ENCODE measurements at regions not wholly inside any gene's neighbourhood (a gene's known extent, or its start where the extent isn't known, plus 50 kb on each side); places are given as distances from the start of the nearest gene placed in this dataset.
"Not testable (repeated sequence)": the region's sequence is repeated elsewhere in the genome, so short reads cannot be mapped to it uniquely, and the experiment has no call there.

DNA sequence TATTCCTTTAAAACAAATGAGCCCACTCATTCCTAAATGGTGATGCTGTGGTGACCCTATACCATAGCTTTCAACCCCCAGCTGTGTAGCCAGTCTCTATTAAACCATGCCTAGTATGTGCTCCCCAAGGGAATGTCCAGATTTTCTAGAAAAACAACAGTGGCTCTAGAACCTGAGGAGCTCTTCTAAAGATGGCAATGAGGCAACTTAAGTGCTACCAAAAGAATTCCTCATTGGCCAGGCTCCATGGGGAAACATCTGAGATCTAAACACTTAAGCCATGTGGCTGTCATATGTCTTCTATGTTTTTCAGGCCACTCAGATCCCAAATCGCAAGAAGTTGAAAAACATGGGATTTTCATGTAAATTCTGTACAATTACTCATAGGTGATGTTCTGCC is 191.0 kb downstream of the TPBG start:
- no peaks in the 10 kb centered on the region for H3K36me3 ChIP-seq (ENCODE audit: control insufficient read depth in 2 of 3, insufficient read depth in 3 of 3, low read length in 3 of 3)
- no peak overlapping the region for H3K4me3 ChIP-seq (ENCODE audit: low read length)
- POLR2A ChIA-PET = no interaction called here
- no peak overlapping the region for H3K4me3 Mint-ChIP-seq
- H3K27me3 Mint-ChIP-seq = peaks cover 0 to 4% (median 0%) of the 10 kb centered on the region in 5 donors
- no peaks in the 10 kb centered on the region for H3K27me3 ChIP-seq (ENCODE audit: control insufficient read depth in 2 of 2, insufficient read depth in 2 of 2, low read length in 2 of 2)
- ATAC-seq (no peak), DNase-seq (no peak)
- peaks cover 0 to 18% (median 4%) of the 10 kb centered on the region in 11 donors for H3K9me3 Mint-ChIP-seq
- no peak overlapping the region for H3K27ac ChIP-seq (ENCODE audit: low read depth, low read length)
- no peaks in the 10 kb centered on the region for H3K36me3 Mint-ChIP-seq
- H3K9me3 ChIP-seq (ENCODE audit: control insufficient read depth in 2 of 3, low read length in 3 of 3) = no peaks in the 10 kb centered on the region
- H3K27ac Mint-ChIP-seq = no peak overlapping the region
- no peaks in the 10 kb centered on the region for H3K4me1 ChIP-seq (ENCODE audit: control insufficient read depth in 2 of 2, insufficient read depth in 2 of 2, low read length in 2 of 2)
- CTCF ChIA-PET = no interaction called here
- intact Hi-C loops (cut with micrococcal nuclease) = no loop called here
- no peaks in the 10 kb centered on the region for H3K4me1 Mint-ChIP-seq

DNA sequence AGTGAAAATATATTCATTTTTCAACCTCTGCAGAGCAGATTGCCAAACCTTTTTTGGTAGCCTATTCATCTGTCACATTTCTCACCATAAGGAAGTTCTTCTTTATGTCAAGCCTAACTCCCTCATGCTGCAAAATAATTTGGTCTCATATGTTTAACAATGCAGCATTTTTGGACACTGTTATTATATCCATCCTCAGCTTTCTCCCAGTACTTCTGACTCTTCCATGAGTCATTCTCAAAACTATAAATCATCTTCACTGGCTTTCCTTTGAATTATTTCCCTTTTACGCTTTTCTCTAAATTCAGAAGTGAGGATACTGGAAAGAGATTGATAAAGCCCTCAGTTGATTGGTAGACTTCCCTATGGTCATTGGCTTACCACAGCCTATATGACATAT is 192.2 kb downstream of the TPBG start:
- ATAC-seq (no peak), DNase-seq (no peak)
- H3K4me1 Mint-ChIP-seq = no peaks in the 10 kb centered on the region
- Histone ChIP-seq H3K9me3 (ENCODE audit: control insufficient read depth in 2 of 3, low read length in 3 of 3) (no peaks in the 10 kb centered on the region), H3K27me3 (ENCODE audit: control insufficient read depth in 2 of 2, insufficient read depth in 2 of 2, low read length in 2 of 2) (no peaks in the 10 kb centered on the region), H3K27ac (ENCODE audit: low read depth, low read length) (no peak overlapping the region), H3K36me3 (ENCODE audit: control insufficient read depth in 2 of 3, insufficient read depth in 3 of 3, low read length in 3 of 3) (no peaks in the 10 kb centered on the region), H3K4me3 (ENCODE audit: low read length) (no peak overlapping the region), H3K4me1 (ENCODE audit: control insufficient read depth in 2 of 2, insufficient read depth in 2 of 2, low read length in 2 of 2) (no peaks in the 10 kb centered on the region)
- H3K9me3 Mint-ChIP-seq = peaks cover 0 to 8% (median 0%) of the 10 kb centered on the region in 11 donors
- intact Hi-C loops (cut with micrococcal nuclease) = no loop called here
- POLR2A ChIA-PET = no interaction called here
- peaks cover 0 to 4% (median 0%) of the 10 kb centered on the region in 5 donors for H3K27me3 Mint-ChIP-seq
- CTCF ChIA-PET = no interaction called here
- no peaks in the 10 kb centered on the region for H3K36me3 Mint-ChIP-seq
- no peak overlapping the region for H3K27ac Mint-ChIP-seq
- H3K4me3 Mint-ChIP-seq = no peak overlapping the region

GRCh38 chr6:82558531-82558930 is 194.9 kb downstream of the TPBG start:
- POLR2A ChIA-PET = not testable (repeated sequence)

DNA sequence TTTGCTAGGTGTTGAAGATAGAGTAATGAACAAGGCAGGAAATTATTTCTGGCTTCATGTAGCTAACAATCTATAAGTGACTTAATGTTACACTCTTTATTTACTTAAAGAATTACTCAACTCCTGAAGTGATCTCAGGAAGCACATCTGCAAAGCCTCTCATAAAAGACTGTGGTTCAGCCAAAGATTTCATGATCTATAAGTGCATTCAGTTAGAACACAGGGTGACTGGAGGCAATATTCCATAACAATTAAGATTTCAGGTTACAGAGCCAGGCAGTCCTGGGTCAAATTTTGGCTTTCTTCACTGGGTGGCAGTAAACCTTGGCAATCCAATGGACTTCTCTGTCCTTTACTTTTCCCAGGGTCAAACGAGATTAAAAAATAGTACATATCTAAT is 204.0 kb downstream of the TPBG start:
- POLR2A ChIA-PET = no interaction called here
- H3K4me1 ChIP-seq (ENCODE audit: control insufficient read depth in 2 of 2, insufficient read depth in 2 of 2, low read length in 2 of 2) = no peaks in the 10 kb centered on the region
- intact Hi-C loops (cut with micrococcal nuclease) = no loop called here
- H3K36me3 ChIP-seq (ENCODE audit: control insufficient read depth in 2 of 3, insufficient read depth in 3 of 3, low read length in 3 of 3) = no peaks in the 10 kb centered on the region
- CTCF ChIA-PET = no interaction called here
- Mint-ChIP-seq H3K4me3 (no peak overlapping the region), H3K27ac (no peak overlapping the region), H3K4me1 (no peaks in the 10 kb centered on the region), H3K27me3 (no peaks in the 10 kb centered on the region), H3K9me3 (peaks cover 0 to 6% (median 0%) of the 10 kb centered on the region in 11 donors), H3K36me3 (no peaks in the 10 kb centered on the region)
- no peak overlapping the region for H3K27ac ChIP-seq (ENCODE audit: low read depth, low read length)
- ATAC-seq = no peak
- no peak for DNase-seq
- no peaks in the 10 kb centered on the region for H3K9me3 ChIP-seq (ENCODE audit: control insufficient read depth in 2 of 3, low read length in 3 of 3)
- no peak overlapping the region for H3K4me3 ChIP-seq (ENCODE audit: low read length)
- H3K27me3 ChIP-seq (ENCODE audit: control insufficient read depth in 2 of 2, insufficient read depth in 2 of 2, low read length in 2 of 2) = no peaks in the 10 kb centered on the region

More at GRCh38 chr6:82558531-82558930, 194.9 kb downstream of the TPBG start:
- H3K36me3 Mint-ChIP-seq; H3K9me3 Mint-ChIP-seq; H3K9me3 ChIP-seq (ENCODE audit: control insufficient read depth in 2 of 3, low read length in 3 of 3); H3K4me1 ChIP-seq (ENCODE audit: control insufficient read depth in 2 of 2, insufficient read depth in 2 of 2, low read length in 2 of 2); DNase-seq; H3K4me1 Mint-ChIP-seq; CTCF ChIA-PET; H3K4me3 Mint-ChIP-seq; H3K27me3 Mint-ChIP-seq; H3K36me3 ChIP-seq (ENCODE audit: control insufficient read depth in 2 of 3, insufficient read depth in 3 of 3, low read length in 3 of 3); ATAC-seq; H3K4me3 ChIP-seq (ENCODE audit: low read length); H3K27ac ChIP-seq (ENCODE audit: low read depth, low read length); H3K27ac Mint-ChIP-seq; H3K27me3 ChIP-seq (ENCODE audit: control insufficient read depth in 2 of 2, insufficient read depth in 2 of 2, low read length in 2 of 2); intact Hi-C loops (cut with micrococcal nuclease): not testable (repeated sequence)

DNA sequence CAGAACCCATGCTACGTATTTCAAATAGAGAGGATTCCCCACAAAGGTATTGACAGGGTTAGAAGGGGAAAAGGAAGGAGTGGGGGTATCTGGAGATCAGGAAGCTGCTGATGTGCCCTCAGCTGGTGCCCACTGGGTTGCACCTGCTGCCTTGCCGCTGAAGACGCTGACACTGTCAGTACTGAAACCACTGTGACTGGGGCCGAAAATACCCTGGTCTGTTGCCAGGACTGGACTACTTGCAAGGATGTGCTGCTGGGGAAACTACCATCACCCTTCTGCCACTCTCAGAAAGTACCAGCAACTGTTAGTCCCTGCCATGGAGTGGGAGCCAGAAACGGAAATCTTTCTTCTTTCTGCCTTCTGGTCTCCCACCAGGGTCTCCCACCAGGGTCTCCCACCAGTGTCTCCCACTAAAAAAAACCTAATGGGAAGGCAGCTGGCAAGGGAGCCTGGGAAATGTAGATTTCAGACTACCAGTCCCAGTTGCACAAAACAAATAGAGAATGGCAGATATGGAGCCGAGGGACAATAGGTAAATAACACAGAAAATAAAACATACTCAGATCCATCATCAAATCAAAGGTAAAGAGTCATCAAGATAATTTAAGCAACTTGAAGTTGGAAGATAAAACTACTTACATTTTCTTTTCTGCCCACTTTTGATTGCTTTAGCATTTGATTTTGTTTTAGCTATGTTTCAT is 204.8 kb downstream of the TPBG start:
- DNase-seq (no peak), ATAC-seq (no peak)
- Histone ChIP-seq H3K9me3 (ENCODE audit: control insufficient read depth in 2 of 3, low read length in 3 of 3) (no peaks in the 10 kb centered on the region), H3K36me3 (ENCODE audit: control insufficient read depth in 2 of 3, insufficient read depth in 3 of 3, low read length in 3 of 3) (no peaks in the 10 kb centered on the region), H3K27ac (ENCODE audit: low read depth, low read length) (no peak overlapping the region), H3K4me3 (ENCODE audit: low read length) (no peak overlapping the region), H3K4me1 (ENCODE audit: control insufficient read depth in 2 of 2, insufficient read depth in 2 of 2, low read length in 2 of 2) (no peaks in the 10 kb centered on the region), H3K27me3 (ENCODE audit: control insufficient read depth in 2 of 2, insufficient read depth in 2 of 2, low read length in 2 of 2) (no peaks in the 10 kb centered on the region)
- Mint-ChIP-seq H3K27ac (no peak overlapping the region), H3K36me3 (no peaks in the 10 kb centered on the region), H3K4me1 (no peaks in the 10 kb centered on the region), H3K4me3 (no peak overlapping the region), H3K9me3 (peaks cover 0 to 6% (median 0%) of the 10 kb centered on the region in 11 donors), H3K27me3 (no peaks in the 10 kb centered on the region)
- ChIA-PET CTCF (interaction anchor here (1.1 kb wide), 1 partner anchor 118 kb away, joined by 3 read pairs; no protein-coding TSS in a partner anchor), POLR2A (no interaction called here)
- intact Hi-C loops (cut with micrococcal nuclease) = no loop called here

GRCh38 chr6:82569022-82569421 is 205.4 kb downstream of the TPBG start:
- no peak for DNase-seq
- Mint-ChIP-seq H3K27me3 (no peaks in the 10 kb centered on the region), H3K9me3 (peaks cover 0 to 7% (median 2%) of the 10 kb centered on the region in 11 donors), H3K4me3 (no peak overlapping the region), H3K36me3 (no peaks in the 10 kb centered on the region), H3K4me1 (no peaks in the 10 kb centered on the region), H3K27ac (no peak overlapping the region)
- Histone ChIP-seq H3K27me3 (ENCODE audit: control insufficient read depth in 2 of 2, insufficient read depth in 2 of 2, low read length in 2 of 2) (no peaks in the 10 kb centered on the region), H3K27ac (ENCODE audit: low read depth, low read length) (no peak overlapping the region), H3K9me3 (ENCODE audit: control insufficient read depth in 2 of 3, low read length in 3 of 3) (no peaks in the 10 kb centered on the region), H3K36me3 (ENCODE audit: control insufficient read depth in 2 of 3, insufficient read depth in 3 of 3, low read length in 3 of 3) (no peaks in the 10 kb centered on the region), H3K4me3 (ENCODE audit: low read length) (no peak overlapping the region), H3K4me1 (ENCODE audit: control insufficient read depth in 2 of 2, insufficient read depth in 2 of 2, low read length in 2 of 2) (no peaks in the 10 kb centered on the region)
- ATAC-seq = no peak
- POLR2A ChIA-PET = no interaction called here
- intact Hi-C loops (cut with micrococcal nuclease) = no loop called here
- CTCF ChIA-PET = interaction anchor here (1.1 kb wide), 1 partner anchor 119 kb away, joined by 3 read pairs; no protein-coding TSS in a partner anchor

DNA sequence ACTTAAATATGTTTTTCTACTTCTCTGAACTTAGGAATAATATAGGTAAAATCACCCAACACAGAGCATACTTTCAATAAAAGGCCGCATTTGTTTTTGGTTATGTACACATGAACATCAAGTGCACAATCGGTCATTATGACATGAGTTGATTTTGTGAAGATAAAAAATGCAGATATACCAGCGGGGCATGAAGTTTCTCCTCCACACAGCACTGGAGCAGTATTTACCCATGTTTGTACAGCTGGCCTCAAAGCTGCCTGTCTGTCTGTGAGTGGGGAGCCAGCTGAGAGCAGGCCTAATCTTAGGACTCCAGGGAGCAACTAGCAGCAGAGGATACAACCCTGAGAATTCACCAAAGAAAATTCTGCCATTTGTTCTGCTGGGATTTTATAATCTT is 206.5 kb downstream of the TPBG start:
- no peak for ATAC-seq
- CTCF ChIA-PET = no interaction called here

More for the DNA sequence above, 206.5 kb downstream of the TPBG start:
- peaks cover 0 to 12% (median 3%) of the 10 kb centered on the region in 11 donors for H3K9me3 Mint-ChIP-seq
- H3K4me1 Mint-ChIP-seq = no peaks in the 10 kb centered on the region
- no peaks in the 10 kb centered on the region for H3K4me1 ChIP-seq (ENCODE audit: control insufficient read depth in 2 of 2, insufficient read depth in 2 of 2, low read length in 2 of 2)
- intact Hi-C loops (cut with micrococcal nuclease) = no loop called here
- no peaks in the 10 kb centered on the region for H3K36me3 Mint-ChIP-seq
- H3K27ac Mint-ChIP-seq = no peak overlapping the region
- H3K4me3 Mint-ChIP-seq = no peak overlapping the region
- H3K27ac ChIP-seq (ENCODE audit: low read depth, low read length) = no peak overlapping the region
- no peak overlapping the region for H3K4me3 ChIP-seq (ENCODE audit: low read length)
- no peaks in the 10 kb centered on the region for H3K27me3 ChIP-seq (ENCODE audit: control insufficient read depth in 2 of 2, insufficient read depth in 2 of 2, low read length in 2 of 2)
- no peaks in the 10 kb centered on the region for H3K27me3 Mint-ChIP-seq
- no peaks in the 10 kb centered on the region for H3K36me3 ChIP-seq (ENCODE audit: control insufficient read depth in 2 of 3, insufficient read depth in 3 of 3, low read length in 3 of 3)
- POLR2A ChIA-PET = no interaction called here
- no peaks in the 10 kb centered on the region for H3K9me3 ChIP-seq (ENCODE audit: control insufficient read depth in 2 of 3, low read length in 3 of 3)
- no peak for DNase-seq
